ENCODE measurements at regions not wholly inside any gene's neighbourhood (a gene's known extent, or its start where the extent isn't known, plus 50 kb on each side); places are given as distances from the start of the nearest gene placed in this dataset.
"Not testable (repeated sequence)": the region's sequence is repeated elsewhere in the genome, so short reads cannot be mapped to it uniquely, and the experiment has no call there.

GRCh38 chrX:40530509-40530908, 50.3 kb upstream of the ATP6AP2 start:
- H3K27ac ChIP-seq = no peak overlapping the region
- no peak for DNase-seq (ENCODE audit: low read depth, low spot score)

GRCh38 chrX:40527543-40527942, 53.2 kb upstream of the ATP6AP2 start:
- DNase-seq (ENCODE audit: low read depth, low spot score) = no peak

DNA sequence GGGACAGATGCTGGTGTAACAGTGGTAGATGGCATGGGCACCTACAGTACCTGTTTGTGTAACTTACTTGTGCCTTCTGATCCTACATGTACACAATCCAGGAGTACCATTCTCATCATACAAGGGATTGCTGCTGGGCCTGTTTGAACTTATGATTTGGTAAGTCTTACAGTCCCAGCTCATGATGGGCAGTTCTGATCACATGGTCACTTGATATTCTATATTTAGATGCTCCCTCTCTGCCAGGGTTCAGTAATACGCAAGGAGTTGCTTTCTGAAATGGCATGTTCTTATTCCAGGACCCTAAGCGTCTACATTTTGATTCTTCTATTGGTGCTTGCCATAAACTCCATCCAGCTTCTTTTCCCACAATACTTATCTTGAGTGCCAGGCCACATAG, 54.4 kb upstream of the ATP6AP2 start:
- no peak for DNase-seq (ENCODE audit: low read depth, low spot score)
- H3K27ac ChIP-seq = no peak overlapping the region

More at GRCh38 chrX:40527543-40527942, 53.2 kb upstream of the ATP6AP2 start:
- no peak overlapping the region for H3K27ac ChIP-seq

- not testable (repeated sequence) for DNase-seq (ENCODE audit: low read depth, low spot score); H3K27ac ChIP-seq
Observed at GRCh38 chrX:40525901-40526300, 54.9 kb upstream of the ATP6AP2 start.

DNA sequence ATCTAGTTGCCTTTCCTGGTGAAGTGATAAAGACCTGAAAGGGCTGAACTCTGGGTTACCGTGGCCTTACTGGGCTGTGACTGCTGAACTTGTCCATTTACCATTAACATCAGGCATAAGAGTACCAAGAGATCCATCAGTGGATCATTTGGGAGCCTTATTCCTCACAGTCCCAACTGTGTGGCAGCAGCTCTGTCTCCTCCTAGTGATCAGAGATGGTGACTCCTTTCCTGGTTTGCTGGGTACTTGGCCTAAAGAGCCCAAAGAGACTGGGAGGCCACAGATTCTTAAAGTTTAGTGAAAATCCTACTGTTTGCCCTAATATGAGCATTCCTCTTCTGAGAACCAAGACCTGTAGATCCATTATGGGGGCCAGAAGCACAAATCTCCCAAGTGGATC, 56.3 kb upstream of the ATP6AP2 start:
- no peak for DNase-seq (ENCODE audit: low read depth, low spot score)
- no peak overlapping the region for H3K27ac ChIP-seq

DNA sequence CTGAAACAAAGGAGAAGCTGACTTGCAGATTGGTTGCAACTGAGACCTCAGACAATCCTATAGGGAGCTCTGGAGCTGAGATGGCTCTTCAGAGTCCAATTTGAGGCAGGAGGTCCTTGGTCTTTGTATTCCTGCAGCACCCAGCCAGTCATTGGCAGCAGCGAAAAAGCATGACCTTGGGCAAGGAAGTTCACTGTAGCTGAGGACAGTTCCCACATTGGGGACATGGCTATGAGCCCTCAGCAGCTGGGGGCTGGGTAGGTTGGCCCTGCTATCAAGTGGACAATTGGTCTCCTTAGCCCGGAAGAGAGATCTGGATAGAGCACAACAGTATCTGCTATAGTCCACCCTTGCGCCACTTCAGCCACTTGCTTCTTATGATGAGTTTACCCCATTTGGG, 56.9 kb upstream of the ATP6AP2 start:
- DNase-seq (ENCODE audit: low read depth, low spot score) = no peak

GRCh38 chrX:40521868-40522450, 58.8 kb upstream of the ATP6AP2 start:
- no peak overlapping the region for H3K27ac ChIP-seq
- no peak for DNase-seq (ENCODE audit: low read depth, low spot score)

More for the DNA sequence above, 56.9 kb upstream of the ATP6AP2 start:
- no peak overlapping the region for H3K27ac ChIP-seq

GRCh38 chrX:40514376-40514775, 66.4 kb upstream of the ATP6AP2 start:
- DNase-seq (ENCODE audit: low read depth, low spot score) = peak; percentile 29
- no peak overlapping the region for H3K27ac ChIP-seq

GRCh38 chrX:40513835-40514234, 66.9 kb upstream of the ATP6AP2 start:
- H3K27ac ChIP-seq = no peak overlapping the region
- no peak for DNase-seq (ENCODE audit: low read depth, low spot score)

DNA sequence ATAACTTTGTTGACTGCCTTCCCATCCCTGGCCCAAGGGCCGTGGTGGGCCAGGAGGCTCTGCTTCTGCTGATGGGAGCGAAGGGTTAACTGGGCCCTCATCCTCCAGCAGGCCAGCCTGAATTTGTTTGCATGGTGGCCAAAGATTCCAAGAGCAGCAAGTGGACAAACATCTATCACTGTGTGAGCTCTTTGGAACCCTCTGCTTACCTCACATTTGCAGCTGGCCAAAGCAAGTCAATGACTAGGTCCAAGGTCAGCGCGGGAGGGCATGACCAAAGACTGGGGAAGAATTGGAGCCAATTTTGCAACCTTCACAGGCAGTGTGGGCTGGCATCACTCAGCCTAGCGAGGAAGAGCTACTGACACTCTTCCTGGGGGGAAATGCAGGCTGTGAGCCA, 67.8 kb upstream of the ATP6AP2 start:
- H3K27ac ChIP-seq = no peak overlapping the region
- DNase-seq (ENCODE audit: low read depth, low spot score) = no peak

DNA sequence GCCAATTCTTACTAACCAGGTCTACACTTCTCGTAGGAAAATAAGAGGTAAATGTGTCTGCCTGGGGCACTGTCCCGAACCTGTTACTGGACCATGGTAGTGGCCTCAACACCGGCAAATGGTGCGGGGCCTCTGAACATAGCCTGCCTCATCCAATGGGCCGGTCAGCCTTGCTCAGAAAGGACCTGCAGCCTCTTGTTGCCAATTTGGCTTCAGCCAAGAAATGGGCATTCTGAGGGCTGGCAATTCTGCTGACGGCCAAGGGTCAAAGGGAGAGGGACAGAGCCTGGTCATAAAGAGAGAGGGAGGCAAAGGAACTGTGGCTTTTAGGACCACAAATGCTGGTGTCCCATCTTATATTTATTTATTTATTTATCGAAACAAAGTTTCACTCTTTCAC, 69.5 kb upstream of the ATP6AP2 start:
- DNase-seq (ENCODE audit: low read depth, low spot score) = no peak
- H3K27ac ChIP-seq = no peak overlapping the region

DNA sequence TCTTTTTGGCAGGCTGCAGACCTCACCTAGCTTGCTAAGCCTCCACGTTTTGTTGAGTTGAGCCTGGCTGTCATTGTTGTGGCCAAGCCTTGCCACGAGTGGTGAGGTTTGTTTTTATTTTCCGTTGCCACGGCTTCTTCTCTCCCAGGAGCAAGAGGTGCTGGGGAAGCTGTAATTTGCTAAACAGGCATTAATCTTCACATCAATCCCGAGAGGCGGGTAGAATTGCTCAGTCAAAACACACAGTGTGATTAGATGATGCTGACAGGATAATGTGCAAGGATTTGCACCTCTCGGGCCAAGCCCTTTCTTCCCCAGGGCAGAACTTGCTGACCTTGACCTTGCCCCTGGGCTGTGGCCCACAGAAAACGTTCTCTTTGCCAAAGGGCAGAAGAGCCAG, 72.2 kb upstream of the ATP6AP2 start:
- no peak for DNase-seq (ENCODE audit: low read depth, low spot score)
- H3K27ac ChIP-seq = no peak overlapping the region

GRCh38 chrX:40506201-40506985, 74.4 kb upstream of the ATP6AP2 start:
- no peak for DNase-seq (ENCODE audit: low read depth, low spot score)
- no peak overlapping the region for H3K27ac ChIP-seq

DNA sequence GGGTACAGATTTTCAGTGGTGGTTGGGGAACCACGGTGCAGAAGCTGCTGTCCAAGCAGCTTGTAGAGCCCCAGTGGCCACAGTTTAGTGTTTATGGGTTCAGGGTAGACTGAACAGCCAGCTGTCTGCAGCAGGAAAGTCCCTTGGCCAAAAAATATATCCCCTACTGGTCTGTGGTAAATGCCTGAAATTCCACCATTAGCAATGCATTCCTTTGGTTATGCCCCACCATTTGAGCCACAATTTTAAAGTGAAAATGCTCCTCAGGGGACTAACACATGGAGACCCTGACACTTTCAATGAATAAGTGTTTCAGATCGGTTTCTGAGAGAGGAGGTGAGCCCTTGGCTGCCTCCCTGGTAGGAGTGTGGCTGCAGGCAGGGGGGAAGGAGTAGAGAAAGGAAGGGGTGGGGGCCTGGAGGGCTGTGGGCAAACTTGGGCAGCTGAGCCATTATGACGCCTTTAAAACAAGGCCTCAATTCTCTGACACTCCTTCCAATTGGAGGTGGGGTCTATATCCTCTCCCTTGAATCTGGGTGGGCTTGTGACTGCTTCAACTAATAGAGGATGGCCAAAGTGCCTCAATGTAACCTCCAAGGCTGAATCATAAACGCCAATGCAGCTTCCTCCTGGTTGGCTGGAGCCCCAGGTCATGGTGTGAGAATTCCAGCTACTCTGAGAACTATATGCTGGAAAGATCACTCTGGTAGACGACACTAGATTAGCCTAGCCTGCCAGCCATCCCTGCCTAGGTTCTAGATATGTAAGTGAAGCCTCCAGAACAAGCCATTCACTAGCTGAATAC, 75.8 kb upstream of the ATP6AP2 start:
- no peak overlapping the region for H3K27ac ChIP-seq
- DNase-seq (ENCODE audit: low read depth, low spot score) = no peak

DNA sequence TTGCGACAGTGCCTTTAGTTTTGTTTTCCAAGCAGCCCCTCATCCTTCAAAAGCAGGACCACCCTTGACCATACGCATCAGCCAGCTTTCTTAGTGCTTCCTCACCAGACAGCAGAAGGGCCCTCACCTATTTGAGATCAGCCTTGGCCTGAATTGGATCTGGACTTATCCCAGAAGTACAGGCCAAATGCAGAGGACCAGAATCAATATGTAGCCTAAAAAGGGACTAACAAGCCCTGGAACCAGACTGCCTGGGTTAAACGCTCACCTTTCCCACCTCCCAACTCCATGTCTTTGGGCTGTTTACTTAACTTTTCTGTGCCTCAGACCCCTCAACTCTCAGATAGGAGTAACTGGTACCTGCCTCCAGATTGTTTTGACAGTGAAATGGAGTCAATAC, 77.7 kb upstream of the ATP6AP2 start:
- no peak for DNase-seq (ENCODE audit: low read depth, low spot score)

DNA sequence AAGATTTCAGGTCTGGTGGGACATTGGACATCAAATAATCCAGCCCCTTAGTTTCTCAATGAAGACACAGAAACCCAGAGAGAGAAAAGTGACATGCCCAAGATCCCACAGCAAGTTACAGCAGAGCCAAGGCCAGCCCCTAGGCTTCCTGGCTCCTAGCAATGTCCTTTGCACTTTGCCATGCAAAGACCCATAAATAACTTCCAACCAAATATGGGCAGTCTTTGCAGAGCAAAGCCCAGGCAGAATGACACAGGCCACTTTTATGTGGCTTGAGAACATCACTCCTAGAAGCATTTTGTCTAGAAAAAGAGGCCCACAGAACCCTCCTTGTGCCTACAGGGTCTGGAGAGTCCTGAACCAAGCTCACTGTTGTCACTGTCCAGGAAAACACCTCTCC, 78.1 kb upstream of the ATP6AP2 start:
- DNase-seq (ENCODE audit: low read depth, low spot score) = no peak
- H3K27ac ChIP-seq = no peak overlapping the region

More for the DNA sequence above, 77.7 kb upstream of the ATP6AP2 start:
- no peak overlapping the region for H3K27ac ChIP-seq

DNA sequence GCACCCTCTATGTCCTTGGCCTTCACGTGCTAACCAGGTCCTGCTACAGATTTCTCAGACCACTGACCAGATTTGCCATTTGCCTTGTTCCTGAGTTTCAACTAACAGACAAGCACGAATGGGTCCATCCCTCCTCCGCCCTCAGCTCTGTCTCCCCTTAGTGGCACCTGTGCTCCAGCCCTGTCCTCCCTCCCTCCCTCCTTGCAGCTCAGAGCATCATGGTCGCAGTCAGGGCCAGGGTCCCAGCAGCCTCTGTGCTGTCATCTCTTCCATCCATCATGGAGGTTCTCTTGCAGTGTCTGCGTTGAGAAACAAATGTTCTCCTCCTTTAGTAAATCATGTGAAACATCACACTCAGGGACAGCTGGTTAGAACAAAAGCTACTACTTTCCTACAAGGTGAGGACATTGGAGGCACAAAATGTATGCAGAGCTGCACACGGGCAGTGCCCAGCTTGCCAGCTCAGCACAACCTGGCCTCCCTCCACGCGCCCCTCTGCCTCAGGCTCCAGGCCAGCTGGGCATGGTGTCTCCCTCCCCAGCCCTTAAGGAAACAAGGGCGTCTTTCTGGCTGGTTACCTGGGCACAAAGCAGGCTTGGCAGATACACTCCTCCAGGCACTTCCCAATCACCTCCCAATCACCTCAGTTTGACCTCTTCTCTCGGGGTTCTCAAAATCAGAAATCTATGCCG, 79.5 kb upstream of the ATP6AP2 start:
- no peak overlapping the region for H3K27ac ChIP-seq

DNA sequence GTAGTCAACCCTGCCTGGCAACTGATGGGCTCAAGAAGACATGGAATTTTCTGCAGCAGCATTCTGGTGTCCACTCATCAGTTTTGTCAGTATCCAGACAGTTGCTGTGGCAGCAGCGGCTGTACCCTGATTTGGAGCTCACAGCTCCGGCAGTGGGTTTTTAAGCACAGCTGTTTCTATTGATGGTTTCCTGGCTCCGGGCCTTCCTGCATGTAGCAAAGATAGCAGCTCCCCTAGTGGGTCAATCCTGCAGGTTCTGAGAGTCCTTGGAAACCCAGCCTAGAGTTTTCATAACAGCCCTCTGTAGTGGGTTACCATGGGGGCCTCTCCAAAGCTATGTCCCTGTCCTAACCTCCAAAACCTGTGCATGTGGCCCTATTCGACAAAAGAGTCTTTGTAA, 84.0 kb upstream of the ATP6AP2 start:
- no peak overlapping the region for H3K27ac ChIP-seq
- no peak for DNase-seq (ENCODE audit: low read depth, low spot score)

More for the DNA sequence above, 79.5 kb upstream of the ATP6AP2 start:
- DNase-seq (ENCODE audit: low read depth, low spot score) = no peak

- no peak for DNase-seq (ENCODE audit: low read depth, low spot score)
Observed at GRCh38 chrX:40495659-40496058, 85.1 kb upstream of the ATP6AP2 start.

GRCh38 chrX:40494005-40494404, 86.8 kb upstream of the ATP6AP2 start:
- no peak overlapping the region for H3K27ac ChIP-seq
- DNase-seq (ENCODE audit: low read depth, low spot score) = no peak

More at GRCh38 chrX:40495659-40496058, 85.1 kb upstream of the ATP6AP2 start:
- H3K27ac ChIP-seq = no peak overlapping the region
